Skeletal muscle tissue (tissue), 3 donors: ENCODE measurements at regions not wholly inside any gene's neighbourhood (a gene's known extent, or its start where the extent isn't known, plus 50 kb on each side); places are given as distances from the start of the nearest gene placed in this dataset.

Experiments
- H3K27ac ChIP-seq: one replicate; pipeline ENCODE4 v1.7.0; 2013; ENCODE audit warnings: mild to moderate bottlenecking, low read depth, low read length, inconsistent platforms
- H3K27me3 ChIP-seq, 3 donors: one replicate each; pipeline ENCODE4 v1.7.0; 2013; ENCODE audit warnings: low read length in 3 of 3; ENCODE audit not compliant: control insufficient read depth in 3 of 3, insufficient read depth in 3 of 3
- H3K36me3 ChIP-seq, 3 donors: one replicate each; pipeline ENCODE4 v1.7.0; 2013; ENCODE audit warnings: low read length in 3 of 3; ENCODE audit not compliant: control insufficient read depth in 3 of 3, insufficient read depth in 3 of 3
- H3K4me1 ChIP-seq, 3 donors: one replicate each; pipeline ENCODE4 v1.7.0; 2013; ENCODE audit warnings: low read length in 3 of 3, mild to moderate bottlenecking in 3 of 3; ENCODE audit not compliant: control insufficient read depth in 3 of 3, insufficient read depth in 3 of 3
- H3K4me3 ChIP-seq, 3 donors: one replicate each; pipeline ENCODE4 v1.7.0; 2013; ENCODE audit warnings: low read length in 3 of 3
- H3K9ac ChIP-seq, 3 donors: one replicate each; pipeline ENCODE4 v1.7.0; 2013; ENCODE audit warnings: low read length in 3 of 3, mild to moderate bottlenecking in 3 of 3, moderate library complexity in 2 of 3, low read depth in 1 of 3
- H3K9me3 ChIP-seq, 3 donors: one replicate each; pipeline ENCODE4 v1.7.0; 2013; ENCODE audit warnings: low read length in 3 of 3; ENCODE audit not compliant: control insufficient read depth in 3 of 3
- donor health status: Osteomylitis.

- peaks cover 0 to 13% (median 0%) of the 10 kb centered on the region in 3 donors for H3K27me3 ChIP-seq
- H3K9ac ChIP-seq, result no peak overlapping the region
- no peak overlapping the region for H3K27ac ChIP-seq
- H3K9me3 ChIP-seq, result peaks cover 0 to 2% (median 1%) of the 10 kb centered on the region in 3 donors
- no peak overlapping the region for H3K4me3 ChIP-seq
- H3K4me1 ChIP-seq, result no peaks in the 10 kb centered on the region
- H3K36me3 ChIP-seq, result no peaks in the 10 kb centered on the region
Measured at GRCh38 chr14:101060171-101060601, 156.7 kb upstream of the RTL1 start.

GRCh38 chr14:101061411-101062064 lies 158.0 kb upstream of the RTL1 start:
- no peak overlapping the region for H3K4me3 ChIP-seq
- H3K4me1 ChIP-seq, result no peaks in the 10 kb centered on the region
- no peak overlapping the region for H3K27ac ChIP-seq
- H3K9ac ChIP-seq, result no peak overlapping the region
- H3K9me3 ChIP-seq, result peaks cover 0 to 2% (median 0%) of the 10 kb centered on the region in 3 donors
- H3K27me3 ChIP-seq, result peaks cover 0 to 13% (median 0%) of the 10 kb centered on the region in 3 donors
- H3K36me3 ChIP-seq, result no peaks in the 10 kb centered on the region

GRCh38 chr14:101062065-101062450 lies 158.5 kb upstream of the RTL1 start:
- Histone ChIP-seq H3K9ac (no peak overlapping the region), H3K27ac (no peak overlapping the region), H3K36me3 (no peaks in the 10 kb centered on the region), H3K27me3 (peaks cover 0 to 13% (median 0%) of the 10 kb centered on the region in 3 donors), H3K4me1 (no peaks in the 10 kb centered on the region), H3K9me3 (peaks cover 0 to 2% (median 0%) of the 10 kb centered on the region in 3 donors), H3K4me3 (no peak overlapping the region)

GRCh38 chr14:101062601-101063000 lies 159.1 kb upstream of the RTL1 start:
- Histone ChIP-seq H3K27me3 (peaks cover 0 to 13% (median 0%) of the 10 kb centered on the region in 3 donors), H3K4me3 (no peak overlapping the region), H3K36me3 (no peaks in the 10 kb centered on the region), H3K9me3 (peaks cover 0 to 2% (median 0%) of the 10 kb centered on the region in 3 donors), H3K9ac (no peak overlapping the region), H3K4me1 (no peaks in the 10 kb centered on the region), H3K27ac (no peak overlapping the region)

GRCh38 chr14:101063121-101063520 lies 159.6 kb upstream of the RTL1 start:
- no peak overlapping the region for H3K9ac ChIP-seq

GRCh38 chr14:101064121-101064661 lies 160.7 kb upstream of the RTL1 start:
- H3K27ac ChIP-seq, result no peak overlapping the region
- no peaks in the 10 kb centered on the region for H3K4me1 ChIP-seq
- peaks cover 0 to 13% (median 1%) of the 10 kb centered on the region in 3 donors for H3K27me3 ChIP-seq
- H3K4me3 ChIP-seq, result no peak overlapping the region
- no peaks in the 10 kb centered on the region for H3K9me3 ChIP-seq
- no peak overlapping the region for H3K9ac ChIP-seq
- H3K36me3 ChIP-seq, result no peaks in the 10 kb centered on the region

More at GRCh38 chr14:101063121-101063520, 159.6 kb upstream of the RTL1 start:
- H3K4me3 ChIP-seq, result no peak overlapping the region
- no peaks in the 10 kb centered on the region for H3K4me1 ChIP-seq
- H3K36me3 ChIP-seq, result no peaks in the 10 kb centered on the region
- no peaks in the 10 kb centered on the region for H3K9me3 ChIP-seq
- no peak overlapping the region for H3K27ac ChIP-seq
- H3K27me3 ChIP-seq, result peaks cover 0 to 13% (median 0%) of the 10 kb centered on the region in 3 donors

- no peaks in the 10 kb centered on the region for H3K4me1 ChIP-seq
- H3K27me3 ChIP-seq, result peaks cover 0 to 13% (median 5%) of the 10 kb centered on the region in 3 donors
- H3K9me3 ChIP-seq, result no peaks in the 10 kb centered on the region
- no peak overlapping the region for H3K27ac ChIP-seq
- no peak overlapping the region for H3K9ac ChIP-seq
- no peak overlapping the region for H3K4me3 ChIP-seq
- no peaks in the 10 kb centered on the region for H3K36me3 ChIP-seq
Measured at GRCh38 chr14:101064718-101065117, 161.2 kb upstream of the RTL1 start.

GRCh38 chr14:101065246-101065645 lies 161.7 kb upstream of the RTL1 start:
- Histone ChIP-seq H3K9me3 (no peaks in the 10 kb centered on the region), H3K36me3 (no peaks in the 10 kb centered on the region), H3K4me1 (no peaks in the 10 kb centered on the region), H3K27me3 (peaks cover 0 to 10% (median 5%) of the 10 kb centered on the region in 3 donors), H3K9ac (no peak overlapping the region), H3K27ac (no peak overlapping the region), H3K4me3 (no peak overlapping the region)

- Histone ChIP-seq H3K27me3 (peaks cover 5 to 14% (median 7%) of the 10 kb centered on the region in 3 donors), H3K4me3 (no peak overlapping the region), H3K4me1 (no peaks in the 10 kb centered on the region), H3K9ac (no peak overlapping the region), H3K27ac (no peak overlapping the region), H3K9me3 (no peaks in the 10 kb centered on the region), H3K36me3 (no peaks in the 10 kb centered on the region)
Measured at GRCh38 chr14:101065696-101066694, 162.5 kb upstream of the RTL1 start.
